GM23248 (cell line): ENCODE measurements at regions not wholly inside any gene's neighbourhood (a gene's known extent, or its start where the extent isn't known, plus 50 kb on each side); places are given as distances from the start of the nearest gene placed in this dataset.

ENCODE experiments used
- DNase-seq: peaks from one replicate; pipeline ENCODE4 v3.0.0-alpha.2; 2015
- H2AFZ ChIP-seq: fragments of 200-600 bp; sonication (generic); 2 replicates; pipeline ENCODE4 v1.6.1; 2016; ENCODE audit warnings: antibody characterized with exemption
- H3F3A ChIP-seq: fragments of 200-600 bp; sonication (generic); 2 replicates; pipeline ENCODE4 v1.6.1; 2016; ENCODE audit warnings: mild to moderate bottlenecking, antibody characterized with exemption, mixed run types; ENCODE audit not compliant: insufficient read depth
- H3K27ac ChIP-seq: fragments of 200-600 bp; sonication (generic); 2 replicates; pipeline ENCODE4 v1.5.1; 2016; ENCODE audit warnings: mild to moderate bottlenecking
- H3K27me3 ChIP-seq: fragments of 200-600 bp; sonication (generic); replicated peaks from 2 replicates; pipeline ENCODE4 v1.6.1; 2016; ENCODE audit warnings: mild to moderate bottlenecking; ENCODE audit not compliant: insufficient read depth
- H3K36me3 ChIP-seq: fragments of 200-600 bp; sonication (generic); 2 replicates; pipeline ENCODE4 v1.6.1; 2016; ENCODE audit warnings: low read depth, mild to moderate bottlenecking
- H3K4me1 ChIP-seq: fragments of 200-600 bp; sonication (generic); 2 replicates; pipeline ENCODE4 v1.6.1; 2016; ENCODE audit warnings: mild to moderate bottlenecking; ENCODE audit not compliant: insufficient read depth
- H3K4me2 ChIP-seq: fragments of 200-600 bp; sonication (generic); one replicate; pipeline ENCODE4 v1.6.1; 2016; ENCODE audit warnings: mild to moderate bottlenecking; ENCODE audit not compliant: unreplicated experiment
- H3K4me3 ChIP-seq: fragments of 200-600 bp; sonication (generic); 2 replicates; pipeline ENCODE4 v1.5.1; 2016; ENCODE audit warnings: mild to moderate bottlenecking
- H3K79me2 ChIP-seq: fragments of 200-600 bp; sonication (generic); 2 replicates; pipeline ENCODE4 v1.6.1; 2016; ENCODE audit warnings: mild to moderate bottlenecking; ENCODE audit not compliant: insufficient read depth
- H3K9ac ChIP-seq: fragments of 200-600 bp; sonication (generic); 2 replicates; pipeline ENCODE4 v1.6.1; 2016; ENCODE audit warnings: mild to moderate bottlenecking
- H3K9me2 ChIP-seq: fragments of 200-600 bp; sonication (generic); 2 replicates; pipeline ENCODE4 v1.6.1; 2016; ENCODE audit warnings: mixed run types, mild to moderate bottlenecking, moderate library complexity; ENCODE audit not compliant: insufficient read depth
- H3K9me3 ChIP-seq: fragments of 200-600 bp; sonication (generic); one replicate; pipeline ENCODE4 v1.6.1; 2017; ENCODE audit warnings: low read depth
- H4K20me1 ChIP-seq: fragments of 200-600 bp; sonication (generic); 2 replicates; pipeline ENCODE4 v1.6.0; 2016; ENCODE audit not compliant: insufficient read depth
- EZH2 ChIP-seq: fragments of 200-600 bp; sonication (generic); IDR thresholded peaks from 2 replicates; pipeline ENCODE4 v1.6.1; 2018; ENCODE audit warnings: antibody characterized with exemption, mild to moderate bottlenecking; ENCODE audit not compliant: insufficient read depth, poor library complexity, severe bottlenecking
- EZH2phosphoT487 ChIP-seq: fragments of 200-600 bp; sonication (generic); IDR thresholded peaks from 2 replicates; pipeline ENCODE4 v1.6.1; 2018; ENCODE audit warnings: antibody characterized with exemption, moderate library complexity, mild to moderate bottlenecking, low read depth; ENCODE audit not compliant: insufficient read depth
- WGBS, 2 experiments: methylation state at CpG; one replicate each; pipeline ENCODE4 v1.1.6; 2015 to 2017; ENCODE audit warnings: low lambda C conversion rate in 2 of 2, low coverage in 1 of 2; ENCODE audit errors: missing lambda C conversion rate in 2 of 2; 5-methylcytosine and 5-hydroxymethylcytosine counted together
- in situ Hi-C: fragments of 300-500 bp; cut with MboI; formaldehyde crosslinking; loops from 2 replicates; pipeline ENCODE4 v1.15.0; 2020

DNA sequence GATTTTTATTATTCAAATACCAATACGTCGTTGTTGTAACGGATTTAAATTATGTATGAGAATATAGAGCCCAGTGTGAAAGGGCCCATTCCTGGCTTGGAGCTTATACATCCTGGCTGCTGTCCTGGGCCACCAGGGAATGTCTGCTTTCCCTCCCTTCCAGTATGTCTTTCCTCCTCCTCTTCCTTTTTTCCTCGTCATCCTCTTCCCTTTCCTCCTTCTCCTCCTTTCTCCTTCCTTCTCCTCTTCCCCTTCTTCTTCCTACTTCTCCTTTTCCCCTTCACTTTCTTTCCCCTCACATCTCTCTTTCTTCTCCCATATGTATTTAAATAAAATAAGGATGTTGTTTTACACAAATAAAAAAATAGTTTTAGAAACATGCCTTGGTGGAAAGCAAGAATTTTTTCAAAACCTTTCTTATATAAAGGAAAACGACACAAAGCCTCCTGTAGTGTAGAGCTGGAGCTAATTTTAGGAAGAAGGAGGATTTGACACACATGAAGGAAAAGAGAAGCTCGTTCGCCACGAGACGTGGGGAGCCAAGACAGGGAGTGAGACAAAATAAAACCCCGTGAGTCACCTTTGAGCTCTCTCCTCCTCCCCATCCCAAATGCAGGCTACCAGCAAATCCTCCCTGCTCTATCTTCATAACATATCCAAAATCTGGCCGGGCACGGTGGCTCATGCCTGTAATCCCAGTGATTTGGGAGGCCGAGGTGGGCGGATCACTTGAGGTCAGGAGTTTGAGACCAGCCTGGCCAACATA lies 301.1 kb upstream of the LYZL1 start:
- Histone ChIP-seq H3K79me2 (no peaks in the 10 kb centered on the region), H3K4me1 (no peaks in the 10 kb centered on the region), H3K4me3 (no peak overlapping the region), H3F3A (no peaks in the 10 kb centered on the region), H3K36me3 (no peaks in the 10 kb centered on the region), H3K4me2 (no peak overlapping the region), H4K20me1 (no peaks in the 10 kb centered on the region), H3K27me3 (no peaks in the 10 kb centered on the region), H3K9me3 (no peaks in the 10 kb centered on the region), H3K9ac (no peak overlapping the region), H2AFZ (no peak overlapping the region), H3K27ac (no peak overlapping the region), H3K9me2 (no peaks in the 10 kb centered on the region)
- in situ Hi-C loops, result no loop called here
- 47 to 54% methylated on average over 14 of the region's 14 CpGs for WGBS, 2 experiments
- no peak for DNase-seq
- no peak for TF ChIP-seq EZH2phosphoT487
- TF ChIP-seq EZH2, result no peak

DNA sequence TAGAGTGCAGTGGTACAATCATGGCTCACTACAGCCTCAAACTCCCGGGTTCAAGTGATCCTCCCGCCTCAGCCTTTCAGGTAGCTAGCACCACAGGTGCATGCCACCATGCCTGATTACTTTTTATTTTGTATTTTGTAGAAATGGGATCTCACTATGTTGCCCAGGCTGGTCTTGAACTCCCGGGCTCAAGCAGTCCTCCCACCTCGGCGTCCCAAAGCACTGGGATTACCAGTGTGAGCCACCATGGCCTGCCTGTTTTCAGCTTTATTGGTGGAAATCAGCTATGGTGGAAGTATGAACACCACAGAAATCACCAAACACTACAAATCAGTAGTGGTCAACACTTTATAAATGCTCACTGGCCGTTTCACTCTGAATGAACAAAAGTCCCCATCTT lies 299.9 kb upstream of the LYZL1 start:
- H2AFZ ChIP-seq, result no peak overlapping the region
- in situ Hi-C loops, result no loop called here
- no peaks in the 10 kb centered on the region for H3K79me2 ChIP-seq
- H3K27ac ChIP-seq, result no peak overlapping the region
- no peaks in the 10 kb centered on the region for H3F3A ChIP-seq
- no peaks in the 10 kb centered on the region for H3K36me3 ChIP-seq
- no peaks in the 10 kb centered on the region for H3K9me2 ChIP-seq
- 34 to 39% methylated on average over 6 of the region's 6 CpGs for WGBS, 2 experiments
- H3K9me3 ChIP-seq, result no peaks in the 10 kb centered on the region
- no peaks in the 10 kb centered on the region for H3K4me1 ChIP-seq
- no peak for DNase-seq
- no peaks in the 10 kb centered on the region for H3K27me3 ChIP-seq
- H3K9ac ChIP-seq, result no peak overlapping the region
- H4K20me1 ChIP-seq, result no peaks in the 10 kb centered on the region
- no peak for TF ChIP-seq EZH2
- no peak for TF ChIP-seq EZH2phosphoT487
- no peak overlapping the region for H3K4me2 ChIP-seq
- no peak overlapping the region for H3K4me3 ChIP-seq

DNA sequence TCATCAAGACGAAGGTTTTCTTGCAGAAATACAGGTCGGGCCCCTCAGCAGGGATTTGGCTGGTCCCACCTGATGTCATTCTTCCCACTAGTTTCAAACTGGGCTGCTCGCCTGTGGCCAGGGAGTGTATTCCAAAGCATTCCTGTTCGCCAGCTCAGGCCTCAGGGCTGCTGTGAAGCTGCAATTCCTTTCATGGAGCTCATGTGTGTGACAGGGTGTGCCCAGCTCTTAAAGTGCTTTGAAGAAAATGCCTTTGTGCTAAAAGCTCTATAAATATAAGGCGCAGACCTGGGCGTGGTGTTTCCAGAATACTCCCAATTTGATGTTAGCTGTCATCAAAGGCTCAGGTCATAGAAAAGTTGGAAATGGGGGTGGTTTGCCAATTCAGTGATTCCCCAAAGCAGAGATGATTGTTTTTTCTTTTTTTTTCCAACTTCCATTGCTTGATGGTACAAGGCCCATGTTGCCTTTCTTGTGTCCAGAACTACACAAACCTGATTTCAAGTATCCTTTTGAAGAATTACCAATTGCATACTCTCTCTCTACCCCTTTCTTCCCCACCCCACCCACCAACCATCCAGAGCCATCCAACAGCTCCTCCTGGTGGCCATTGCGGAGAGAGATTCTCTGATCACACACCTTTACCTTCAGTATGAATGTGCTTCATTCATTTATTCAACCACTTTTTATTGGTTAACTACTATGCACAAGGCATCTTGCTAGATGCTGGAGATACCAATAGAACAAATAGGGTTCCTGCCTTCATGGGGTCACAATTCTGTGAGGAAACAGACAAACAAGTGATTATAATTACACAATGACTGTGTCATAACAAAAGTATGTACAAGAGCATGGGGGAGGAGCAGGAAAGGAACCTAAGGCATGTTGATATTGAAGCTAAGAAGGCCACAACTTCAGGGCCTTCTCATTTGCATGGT lies 297.3 kb upstream of the LYZL1 start:
- no peaks in the 10 kb centered on the region for H3F3A ChIP-seq
- H3K4me1 ChIP-seq, result no peaks in the 10 kb centered on the region
- no peak overlapping the region for H3K4me2 ChIP-seq
- 11 to 19% methylated on average over 7 of the region's 7 CpGs for WGBS, 2 experiments
- peak; percentile 65 for DNase-seq
- no peaks in the 10 kb centered on the region for H3K36me3 ChIP-seq
- no peaks in the 10 kb centered on the region for H3K79me2 ChIP-seq
- H3K9me2 ChIP-seq, result no peaks in the 10 kb centered on the region
- H4K20me1 ChIP-seq, result no peaks in the 10 kb centered on the region
- no peaks in the 10 kb centered on the region for H3K9me3 ChIP-seq
- H3K27ac ChIP-seq, result no peak overlapping the region
- H3K27me3 ChIP-seq, result no peaks in the 10 kb centered on the region
- H3K9ac ChIP-seq, result no peak overlapping the region
- in situ Hi-C loops, result no loop called here
- no peak for TF ChIP-seq EZH2
- no peak for TF ChIP-seq EZH2phosphoT487
- no peak overlapping the region for H3K4me3 ChIP-seq
- no peak overlapping the region for H2AFZ ChIP-seq

DNA sequence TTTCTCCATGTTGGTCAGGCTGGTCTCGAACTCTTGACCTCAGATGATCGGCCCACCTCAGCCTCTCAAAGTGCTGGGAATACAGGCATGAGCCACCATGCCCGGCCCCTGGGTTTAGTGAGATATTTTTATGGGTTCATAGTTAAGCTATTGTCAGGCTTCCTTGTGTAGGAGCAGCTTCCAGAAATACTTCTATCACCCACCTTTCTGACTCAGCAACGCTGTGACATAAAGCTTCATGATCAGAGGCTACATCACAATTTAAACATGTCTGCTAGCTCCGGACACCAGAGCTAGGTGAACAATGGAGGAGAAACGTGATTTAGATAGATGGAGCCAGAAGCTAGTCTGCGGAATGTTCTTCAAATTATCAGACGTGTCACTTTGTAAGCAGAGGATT lies 295.8 kb upstream of the LYZL1 start:
- no peaks in the 10 kb centered on the region for H3K4me1 ChIP-seq
- no peak overlapping the region for H2AFZ ChIP-seq
- no peaks in the 10 kb centered on the region for H4K20me1 ChIP-seq
- no peaks in the 10 kb centered on the region for H3K9me2 ChIP-seq
- H3K27me3 ChIP-seq, result no peaks in the 10 kb centered on the region
- no peaks in the 10 kb centered on the region for H3K9me3 ChIP-seq
- H3K36me3 ChIP-seq, result no peaks in the 10 kb centered on the region
- no peak overlapping the region for H3K9ac ChIP-seq
- 24 to 28% methylated on average over 8 of the region's 8 CpGs for WGBS, 2 experiments
- no peak overlapping the region for H3K4me2 ChIP-seq
- no peak for DNase-seq
- TF ChIP-seq EZH2, result no peak
- TF ChIP-seq EZH2phosphoT487, result no peak
- in situ Hi-C loops, result no loop called here
- no peaks in the 10 kb centered on the region for H3F3A ChIP-seq
- no peak overlapping the region for H3K27ac ChIP-seq
- H3K4me3 ChIP-seq, result no peak overlapping the region
- H3K79me2 ChIP-seq, result no peaks in the 10 kb centered on the region
